ENCODE measurements at regions not wholly inside any gene's neighbourhood (a gene's known extent, or its start where the extent isn't known, plus 50 kb on each side); places are given as distances from the start of the nearest gene placed in this dataset.
A peak's percentile ranks its signal among the peaks of the same experiment; 100 is the strongest.
"Not testable (repeated sequence)": the region's sequence is repeated elsewhere in the genome, so short reads cannot be mapped to it uniquely, and the experiment has no call there.

DNA sequence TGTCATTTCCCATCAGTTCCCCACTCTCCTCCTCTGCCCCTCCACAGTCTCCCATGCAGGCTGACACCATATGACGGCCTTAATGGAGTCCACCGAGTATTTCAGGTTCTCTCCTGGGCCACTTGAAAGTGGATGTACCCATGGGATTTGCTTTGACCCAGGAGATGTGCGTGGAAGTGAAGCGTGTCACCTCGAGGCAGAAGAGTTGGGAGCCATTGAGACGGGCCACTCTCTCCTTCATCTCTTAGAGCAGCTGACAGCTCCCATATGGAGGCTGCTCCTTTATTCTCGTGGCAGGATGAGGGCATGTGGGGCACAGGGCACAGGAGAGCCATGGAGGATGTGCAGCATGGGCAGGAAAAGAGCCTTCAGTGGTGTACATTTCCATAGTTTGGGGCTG, 144.7 kb upstream of the CRYM start:
- not testable (repeated sequence) for DNase-seq

DNA sequence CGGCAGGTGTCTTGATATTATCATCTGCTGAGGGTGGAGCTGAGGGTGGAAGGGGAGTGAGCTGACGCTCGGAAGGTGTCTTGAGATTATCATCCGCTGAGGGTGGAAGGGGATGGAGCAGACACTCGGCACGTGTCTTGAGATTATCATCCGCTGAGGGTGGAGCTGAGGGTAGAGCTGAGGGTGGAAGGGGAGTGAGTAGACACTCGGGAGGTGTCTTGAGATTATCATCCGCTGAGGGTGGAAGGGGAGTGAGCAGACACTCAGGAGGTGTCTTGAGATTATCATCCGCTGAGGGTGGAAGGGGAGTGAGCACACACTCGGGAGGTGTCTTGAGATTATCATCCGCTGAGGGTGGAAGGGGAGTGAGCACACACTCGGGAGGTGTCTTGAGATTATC, 126.6 kb upstream of the CRYM start:
- not testable (repeated sequence) for DNase-seq

DNA sequence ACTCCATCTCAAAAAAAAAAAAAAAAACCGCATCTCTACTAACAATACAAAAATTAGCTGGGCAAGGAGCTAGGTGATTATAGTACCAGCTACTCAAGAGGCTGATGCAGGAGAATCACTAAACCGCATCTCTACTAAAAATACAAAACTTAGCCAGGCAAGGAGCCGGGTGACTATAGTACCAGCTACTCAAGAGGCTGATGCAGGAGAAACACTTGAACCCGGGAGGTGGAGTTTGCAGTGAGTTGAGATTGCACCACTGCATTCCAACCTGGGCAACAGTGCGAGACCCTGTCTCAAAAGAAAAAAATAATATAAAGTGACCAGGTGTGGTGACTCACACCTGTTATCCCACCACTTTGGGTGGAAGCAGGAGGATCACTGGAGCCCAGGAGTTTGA, 119.8 kb upstream of the CRYM start:
- DNase-seq: not testable (repeated sequence)

DNA sequence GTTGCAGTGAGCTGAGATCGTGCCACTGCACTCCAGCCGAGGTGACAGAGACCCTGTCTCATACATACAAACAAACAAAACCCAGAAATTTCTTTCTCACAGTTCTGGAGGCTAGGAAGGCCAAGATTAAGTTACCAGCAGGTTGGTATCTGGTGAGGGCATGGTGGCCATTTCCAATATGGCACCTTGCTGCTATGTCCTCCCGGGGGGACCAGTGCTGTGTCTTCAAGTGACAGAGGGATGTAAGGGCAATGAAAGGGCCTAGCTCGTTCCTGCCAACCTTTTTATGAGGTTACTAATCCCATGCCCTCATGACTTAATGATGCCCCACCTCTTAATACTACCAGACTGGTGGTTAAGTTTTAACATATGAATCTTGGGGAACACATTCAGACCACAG, 118.5 kb upstream of the CRYM start:
- DNase-seq: not testable (repeated sequence)

DNA sequence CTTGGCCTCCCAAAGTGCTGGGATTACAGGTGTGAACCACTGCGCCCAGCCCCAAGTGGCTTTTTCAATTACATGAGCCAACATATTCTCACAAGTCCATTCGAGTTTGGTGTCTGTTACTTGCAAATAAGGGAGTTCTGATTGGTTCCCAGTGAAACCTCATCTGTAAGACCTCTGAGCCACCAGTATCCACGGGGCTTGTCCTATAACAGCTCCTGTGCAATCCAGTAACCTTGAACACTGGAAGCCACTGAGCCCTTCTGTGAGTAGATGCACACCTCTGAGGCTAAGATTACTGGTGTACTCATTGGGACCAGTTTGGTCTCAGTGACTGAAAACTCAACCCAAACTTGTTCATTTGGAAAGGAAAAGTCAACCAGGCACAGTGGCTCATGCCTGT, 112.5 kb upstream of the CRYM start:
- not testable (repeated sequence) for DNase-seq

DNA sequence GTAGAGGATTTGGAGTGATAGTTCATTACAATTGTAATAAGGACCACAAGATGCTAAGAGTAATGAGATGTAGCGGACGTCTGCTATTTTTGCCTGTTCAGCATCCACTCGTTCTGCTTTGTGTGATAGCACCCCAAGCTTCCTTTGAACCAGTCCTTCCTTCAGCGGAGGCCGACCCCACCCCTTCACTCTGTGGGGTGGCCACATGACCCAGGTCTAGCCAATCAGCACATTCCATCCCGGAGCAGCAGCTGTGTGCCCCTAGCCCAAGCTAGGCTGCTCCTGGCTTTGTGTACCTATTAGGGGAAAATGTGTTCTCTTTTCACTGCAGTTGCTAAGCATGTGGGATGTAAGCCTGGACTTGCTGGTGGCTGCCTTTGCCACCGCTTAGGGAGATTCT, 111.8 kb upstream of the CRYM start:
- DNase-seq: not testable (repeated sequence)

DNA sequence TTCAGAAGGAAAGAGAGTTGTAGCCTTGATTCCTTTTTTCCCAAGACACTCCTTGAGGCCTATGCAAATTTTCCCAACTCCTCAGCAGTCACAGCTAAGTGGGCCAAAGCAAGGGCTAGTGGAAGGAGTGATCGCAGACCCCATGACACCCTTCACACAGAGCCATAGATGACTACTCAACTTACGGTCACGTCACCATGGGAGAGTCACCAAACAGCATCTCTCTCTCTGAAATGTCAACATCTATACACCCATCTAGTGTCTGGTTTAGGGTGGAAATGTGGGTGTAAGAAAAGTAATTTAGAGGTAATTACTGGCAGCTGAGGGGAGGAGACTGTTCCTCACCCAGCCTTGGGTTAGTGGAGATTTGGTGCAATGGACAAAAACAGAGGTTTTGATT, 109.7 kb upstream of the CRYM start:
- DNase-seq: not testable (repeated sequence)

DNA sequence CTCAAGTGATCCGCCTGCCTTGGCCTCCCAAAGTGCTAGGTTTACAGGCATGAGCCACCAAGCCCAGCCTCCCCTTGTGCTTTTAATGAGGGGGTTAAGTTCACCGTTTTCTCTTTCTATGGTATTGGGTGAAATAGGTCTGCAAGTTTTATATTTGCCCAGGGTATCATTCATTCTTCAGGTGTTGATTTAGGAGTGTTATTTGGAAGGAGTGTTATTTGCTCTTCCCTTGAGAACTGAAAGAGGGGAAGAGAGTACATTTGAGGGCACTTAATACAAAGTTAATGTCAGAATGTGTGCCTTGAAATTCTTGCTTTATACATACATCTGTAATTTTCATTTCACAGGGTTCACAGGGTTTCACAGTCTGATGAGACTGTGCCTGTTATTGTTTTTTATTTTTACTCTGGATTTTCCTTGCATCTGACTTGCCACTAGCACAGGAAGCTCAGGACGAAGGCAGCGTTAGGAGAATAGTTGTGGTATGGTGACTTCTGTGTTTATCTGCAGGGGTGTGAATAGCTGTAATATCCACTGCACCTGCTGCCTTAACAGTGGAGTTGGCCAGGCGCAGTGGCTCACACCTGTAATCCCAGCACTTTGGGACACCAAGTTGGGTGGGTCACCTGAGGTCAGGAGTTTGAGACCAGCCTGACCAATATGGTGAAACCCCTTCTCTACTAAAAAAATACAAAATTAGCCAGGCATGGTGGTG, 108.3 kb upstream of the CRYM start:
- not testable (repeated sequence) for DNase-seq

DNA sequence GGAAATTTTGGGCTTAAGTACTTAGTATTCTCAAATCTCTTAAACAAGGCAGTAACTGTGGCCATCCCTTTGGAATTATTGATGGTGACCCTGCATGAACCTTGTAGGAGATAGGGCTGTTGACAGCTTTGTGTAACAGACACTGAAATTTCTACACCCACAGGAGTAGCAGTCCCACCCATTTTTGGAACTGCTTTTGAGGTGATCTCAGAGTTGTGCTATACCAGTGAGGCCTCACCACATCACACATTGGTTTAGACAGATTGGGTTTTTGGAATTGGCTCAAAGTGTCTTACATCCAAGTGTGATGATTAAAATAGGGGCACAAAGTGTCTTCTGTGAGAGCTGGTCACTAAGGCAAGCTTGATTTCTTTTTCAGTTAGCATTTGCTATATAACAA, 105.6 kb upstream of the CRYM start:
- DNase-seq: not testable (repeated sequence)

DNA sequence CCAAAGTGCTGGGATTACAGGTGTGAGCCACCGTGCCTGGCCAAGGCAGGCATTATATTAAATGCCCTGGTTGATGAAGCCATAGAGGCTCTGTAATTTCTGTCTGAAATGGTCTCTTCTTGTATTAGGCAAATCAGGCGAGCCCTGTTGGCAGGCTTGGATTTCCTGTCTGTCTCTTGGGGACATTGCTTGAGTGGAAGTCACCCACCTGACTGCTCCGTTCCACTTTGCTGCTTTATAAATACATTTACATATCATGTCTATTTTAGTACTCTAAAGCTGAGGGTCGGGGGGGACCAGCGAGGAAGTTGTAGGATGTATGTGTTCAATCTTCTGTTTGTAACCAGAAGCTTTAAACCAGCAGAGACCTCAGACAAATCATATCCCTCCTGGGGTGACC, 101.6 kb upstream of the CRYM start:
- DNase-seq: not testable (repeated sequence)

DNA sequence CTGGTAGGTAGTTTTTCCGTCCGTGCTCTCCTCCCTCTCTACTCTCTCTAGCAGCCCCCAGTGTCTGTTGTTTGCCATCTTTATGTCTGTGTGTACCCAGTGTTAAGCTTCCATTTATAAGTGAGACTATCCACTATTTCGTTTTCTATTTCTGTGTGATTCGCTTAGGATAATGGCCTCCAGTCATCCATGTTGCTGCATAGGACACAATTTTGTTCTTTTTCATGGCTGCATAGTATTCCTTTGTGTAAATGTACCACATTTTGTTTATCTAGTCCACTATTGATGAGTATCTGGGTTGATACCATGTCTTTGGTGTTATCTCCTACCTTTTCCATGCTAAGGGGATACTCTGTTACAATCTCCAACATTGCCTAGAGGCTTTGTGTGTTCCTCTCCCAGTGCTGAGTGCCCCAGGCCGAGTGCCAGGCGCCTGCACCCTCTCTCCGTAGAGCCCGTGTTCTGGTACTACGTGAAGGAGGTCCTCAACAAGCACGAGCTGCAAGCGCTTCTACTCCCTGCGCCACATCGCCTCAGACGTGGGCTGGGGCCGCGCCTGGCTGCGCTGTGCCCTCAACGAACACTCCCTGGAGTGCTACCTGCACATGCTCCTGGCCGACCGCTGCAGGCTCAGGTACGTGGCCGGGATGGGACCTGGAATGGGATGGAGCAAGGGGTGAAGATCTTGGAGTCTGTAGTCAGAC, 98.3 kb upstream of the CRYM start:
- DNase-seq: not testable (repeated sequence)

DNA sequence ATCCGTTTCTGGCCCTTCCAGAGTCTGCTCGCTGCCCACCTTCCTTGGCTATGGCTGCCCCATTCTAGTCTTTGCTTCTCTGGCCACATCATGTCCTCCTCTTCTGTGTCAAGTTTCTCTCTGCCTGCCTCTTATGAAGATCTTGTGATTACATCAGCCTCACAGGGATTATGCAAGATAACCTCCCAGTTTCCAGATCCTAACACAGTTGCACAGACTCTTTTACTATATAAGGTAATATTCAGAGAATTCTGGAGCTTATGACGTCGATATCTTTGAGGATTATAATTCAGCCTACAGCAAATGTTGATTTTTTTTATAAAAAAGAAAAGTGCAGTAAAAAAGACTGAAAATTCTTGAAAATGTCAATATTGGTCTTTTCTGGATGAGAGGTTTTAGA, 97.2 kb upstream of the CRYM start:
- DNase-seq: peak in 2 of 4 experiments; percentile 39 to 47

DNA sequence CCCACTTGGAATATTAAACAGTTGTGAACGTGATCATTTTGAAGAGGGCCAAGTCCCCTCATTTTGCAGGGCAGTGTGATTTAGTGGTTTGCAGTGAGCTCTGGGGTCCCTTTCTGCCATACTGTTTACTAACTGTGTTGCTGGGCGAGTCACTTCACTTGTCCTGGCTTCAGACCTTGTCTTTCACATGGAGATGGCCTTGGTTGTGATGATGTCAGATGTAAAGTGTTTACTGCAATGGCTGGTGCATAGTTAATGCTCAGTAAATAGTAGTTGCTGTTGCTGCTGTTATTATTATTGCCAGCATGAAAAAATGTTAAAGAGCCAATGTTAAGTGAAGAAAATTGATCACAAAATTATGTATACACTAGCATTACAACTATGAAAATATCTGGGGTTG, 95.4 kb upstream of the CRYM start:
- DNase-seq: not testable (repeated sequence)

DNA sequence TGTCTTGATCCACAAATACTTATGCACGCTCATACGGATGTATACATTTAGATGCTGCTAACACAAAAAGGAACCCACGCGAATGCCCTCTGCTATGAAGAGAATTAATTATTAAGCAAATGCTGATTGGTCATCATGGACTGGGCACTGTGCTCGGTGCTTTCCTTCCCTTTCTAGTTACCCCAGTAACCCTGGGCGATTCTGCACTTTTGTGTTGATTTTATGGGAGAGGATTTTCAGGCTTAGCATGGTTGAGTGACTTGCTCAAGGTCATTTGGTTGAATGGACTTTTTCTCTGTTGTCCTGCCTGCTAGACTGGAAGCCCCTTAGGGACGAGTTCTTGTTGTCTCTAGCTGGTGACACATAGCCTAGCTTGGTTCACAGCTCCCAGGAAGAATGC, 94.8 kb upstream of the CRYM start:
- DNase-seq: not testable (repeated sequence)

DNA sequence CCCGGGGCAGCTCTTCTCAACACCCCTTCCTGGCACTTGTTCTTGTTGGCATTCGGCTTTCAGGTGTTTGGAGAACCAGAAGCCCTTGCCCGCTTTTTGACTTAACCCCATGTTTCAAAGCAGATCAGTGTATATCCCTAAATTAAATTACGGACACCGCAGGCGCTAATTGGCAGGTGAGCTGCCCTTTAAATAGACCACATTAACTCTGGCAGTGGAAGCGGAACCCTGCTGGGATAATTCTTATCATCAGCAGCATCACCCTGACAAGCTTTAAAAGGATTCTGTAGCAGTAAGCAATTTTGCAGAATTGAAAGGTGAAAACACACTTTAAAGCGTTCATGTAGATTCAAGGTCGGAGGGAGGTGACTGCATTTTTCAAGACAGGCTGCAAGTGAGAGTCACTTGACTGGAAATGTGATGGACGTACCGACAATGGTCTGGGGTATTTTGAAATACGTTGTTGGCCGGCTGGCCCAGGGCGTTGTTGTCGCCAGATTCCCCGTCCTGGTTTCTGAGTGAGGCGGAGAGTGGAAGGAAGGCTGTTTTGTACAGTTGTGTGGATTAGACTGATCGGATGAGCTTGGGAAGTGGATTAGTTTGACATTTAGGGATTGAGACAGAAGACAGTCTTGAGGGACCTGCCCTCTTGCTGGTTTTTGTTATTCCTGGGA, 94.2 kb upstream of the CRYM start:
- DNase-seq: not testable (repeated sequence)

DNA sequence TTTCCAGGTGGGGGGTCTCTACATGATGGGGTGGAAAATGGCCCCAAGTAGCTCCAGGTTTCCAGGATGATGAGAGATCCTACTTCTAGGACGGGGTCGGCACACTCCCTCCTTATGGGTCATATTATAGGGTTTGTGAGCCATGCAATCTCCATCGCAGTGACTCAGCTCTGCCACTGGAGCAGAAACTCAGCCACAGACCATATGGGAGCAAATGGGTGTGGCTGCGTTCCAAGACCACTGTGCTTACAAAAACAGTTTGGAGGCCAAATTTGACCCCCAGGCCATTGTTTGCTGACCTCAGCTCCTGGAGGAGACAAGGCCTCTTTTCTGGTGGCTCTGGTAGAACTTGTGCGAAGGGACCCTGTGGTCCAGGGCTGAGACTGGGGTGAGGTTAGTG, 92.7 kb upstream of the CRYM start:
- DNase-seq: not testable (repeated sequence)

DNA sequence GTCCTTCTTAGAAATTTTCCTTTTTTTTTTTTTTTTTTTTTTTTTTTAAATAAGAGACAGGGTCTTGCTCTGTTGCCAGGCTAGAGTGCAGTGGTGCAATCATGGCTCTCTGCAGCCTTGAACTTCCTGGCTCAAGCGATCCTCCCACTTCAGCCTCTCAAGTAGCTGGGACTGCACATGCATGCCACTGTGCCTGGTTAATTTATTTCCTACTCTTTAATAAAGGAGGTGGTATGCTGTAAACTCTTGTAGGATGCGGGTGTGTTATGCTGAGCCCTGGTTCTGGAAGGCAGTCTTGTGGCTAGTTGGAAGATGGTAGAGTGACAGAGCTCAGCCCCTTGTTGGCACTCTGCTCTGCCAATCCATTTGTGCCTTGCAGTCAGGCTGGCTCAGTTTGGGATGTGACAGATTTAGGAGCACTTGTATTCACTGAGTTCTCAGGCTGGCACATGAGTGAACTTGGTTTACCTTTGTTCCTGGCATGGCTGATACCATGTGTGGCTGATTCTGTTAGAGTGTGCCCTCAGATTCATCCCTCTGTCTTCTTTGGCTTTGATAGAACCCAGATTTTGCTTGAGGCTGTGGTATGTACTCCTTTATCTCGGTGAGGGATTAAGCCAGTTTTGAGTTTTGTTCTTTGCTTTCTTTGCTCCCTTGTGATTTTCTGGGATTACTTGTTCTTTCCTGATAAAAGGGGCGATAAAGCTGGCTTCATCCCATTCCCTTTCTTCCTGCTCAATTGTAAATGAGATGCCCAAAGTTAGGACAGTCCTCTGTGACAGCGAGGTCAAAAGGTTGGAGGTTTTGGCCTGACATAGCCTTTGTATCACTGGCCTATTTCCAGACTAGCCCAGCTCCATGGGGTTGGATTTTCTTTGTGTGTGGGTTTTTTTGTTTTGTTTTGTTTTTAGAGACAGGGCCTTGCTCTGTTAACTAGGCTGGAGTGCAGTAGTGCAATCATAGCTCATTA, 91.2 kb upstream of the CRYM start:
- not testable (repeated sequence) for DNase-seq

DNA sequence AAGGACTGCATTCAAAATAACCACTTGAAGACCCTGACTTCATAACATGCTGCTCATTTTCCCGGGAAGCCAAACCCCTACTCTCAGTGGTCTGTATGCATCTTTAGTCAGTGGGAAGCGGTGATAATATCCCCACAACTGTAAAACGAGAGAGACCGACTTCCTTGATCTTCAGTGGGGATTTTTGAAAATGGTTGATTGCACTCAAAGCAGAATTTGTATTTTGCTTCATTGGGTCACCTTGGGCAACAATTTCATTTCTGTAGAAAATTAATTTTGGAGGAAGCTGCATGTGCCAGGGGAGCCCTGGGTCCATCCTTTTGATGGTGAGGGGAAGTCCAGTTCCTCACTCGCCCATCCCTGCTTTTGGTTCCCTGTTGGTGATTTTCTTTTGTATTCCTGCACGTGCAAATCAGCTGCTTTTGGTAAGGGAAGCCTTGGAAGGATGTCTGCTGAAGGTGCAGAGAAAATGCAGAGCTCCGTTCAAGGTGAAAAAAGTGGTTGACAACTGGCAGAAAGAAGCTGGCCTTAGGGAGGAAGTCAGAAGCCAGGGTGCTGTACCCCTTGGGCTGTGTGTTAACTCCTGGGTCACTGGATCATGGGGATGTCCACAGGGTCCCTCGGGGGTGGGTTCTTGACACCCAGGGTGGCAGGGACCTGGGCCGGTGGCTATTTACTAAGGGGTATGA, 89.8 kb upstream of the CRYM start:
- DNase-seq: not testable (repeated sequence)

DNA sequence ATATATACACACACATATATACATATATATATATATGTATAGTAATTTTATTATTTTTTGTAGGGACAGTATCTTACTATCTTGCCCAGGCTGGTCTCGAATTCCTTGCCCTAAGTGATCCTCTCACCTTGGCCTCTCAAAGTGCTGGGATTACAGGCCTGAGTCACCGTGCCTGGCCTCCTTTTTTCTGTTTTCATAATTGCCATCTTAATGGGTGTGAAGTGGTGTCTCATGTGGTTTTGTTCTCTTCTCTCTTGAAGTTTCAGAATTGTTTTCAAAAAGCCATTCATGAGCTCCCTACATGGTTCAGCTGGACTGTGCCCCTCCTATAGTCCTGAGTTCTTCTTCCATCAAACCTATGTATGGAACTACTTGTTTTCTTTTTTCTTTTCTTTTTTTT, 88.9 kb upstream of the CRYM start:
- not testable (repeated sequence) for DNase-seq

DNA sequence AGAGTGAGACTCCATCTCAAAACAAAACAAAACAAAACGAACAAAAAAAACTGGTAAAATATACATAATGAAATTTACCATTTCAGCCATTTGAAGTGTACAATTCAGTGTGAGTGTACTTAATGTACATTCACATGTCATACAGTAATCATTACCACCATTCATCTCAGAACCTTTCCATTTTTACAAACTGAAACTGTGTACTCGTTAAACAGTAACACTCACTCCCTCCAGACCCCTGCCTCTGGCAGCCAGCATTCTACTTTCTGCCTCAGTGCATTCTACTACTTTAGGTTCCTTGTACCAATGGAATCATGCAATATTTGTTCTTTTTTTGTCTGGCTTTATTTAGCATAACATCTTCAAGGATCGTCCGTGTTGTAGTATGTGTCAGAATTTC, 87.5 kb upstream of the CRYM start:
- not testable (repeated sequence) for DNase-seq

DNA sequence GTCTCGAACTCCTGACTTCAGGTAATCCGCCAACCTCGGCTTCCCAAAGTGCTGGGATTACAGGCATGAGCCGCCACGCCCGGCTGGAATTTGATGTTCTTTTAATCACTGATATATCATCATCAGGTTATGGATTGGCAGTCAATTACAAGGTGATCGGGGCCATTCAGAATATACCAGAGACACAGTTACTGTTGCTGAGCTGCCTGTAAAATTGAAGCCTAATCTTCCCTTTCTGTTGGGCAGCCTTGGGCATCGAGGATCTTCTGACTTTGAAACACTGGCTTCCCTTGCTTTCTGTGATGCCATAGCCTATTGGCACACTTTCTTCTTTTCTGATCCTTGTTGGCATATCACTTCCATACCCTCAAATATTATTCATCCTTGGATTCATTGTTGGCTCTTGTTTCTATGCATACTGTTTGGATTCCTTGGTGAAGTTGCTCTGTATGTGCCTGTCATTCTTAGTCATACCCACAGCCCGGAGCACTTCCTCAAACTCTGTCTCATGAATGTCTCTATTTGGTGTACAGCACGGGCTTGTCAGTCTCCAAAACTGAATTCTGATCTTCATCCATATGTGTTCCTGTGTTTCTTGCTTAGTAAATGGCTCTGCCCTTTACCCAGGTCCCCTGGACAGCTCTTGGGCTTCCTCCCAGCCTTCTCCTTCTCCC, 85.6 kb upstream of the CRYM start:
- DNase-seq: peak; percentile 77 to 87 (median 78)
